ENCODE measurements at regions not wholly inside any gene's neighbourhood (a gene's known extent, or its start where the extent isn't known, plus 50 kb on each side); places are given as distances from the start of the nearest gene placed in this dataset.

GRCh38 chr5:56326116-56326515 is 93.0 kb upstream of the ANKRD55 start:
- ATAC-seq (no peak), DNase-seq (no peak)
- Histone ChIP-seq H3K27ac (no peak overlapping the region), H3K27me3 (no peaks in the 10 kb centered on the region), H3K4me1 (peaks cover 0 to 41% (median 12%) of the 10 kb centered on the region in 9 donors), H3K36me3 (no peaks in the 10 kb centered on the region), H3K9me3 (no peaks in the 10 kb centered on the region), H3K4me3 (no peak overlapping the region)
- intact Hi-C loops (cut with DNase I) = loop anchor here in 1 of 10 donors (5.0 kb wide), 1 partner anchor 39 kb away; no protein-coding TSS in a partner anchor
- TF ChIP-seq, protein P1, sequence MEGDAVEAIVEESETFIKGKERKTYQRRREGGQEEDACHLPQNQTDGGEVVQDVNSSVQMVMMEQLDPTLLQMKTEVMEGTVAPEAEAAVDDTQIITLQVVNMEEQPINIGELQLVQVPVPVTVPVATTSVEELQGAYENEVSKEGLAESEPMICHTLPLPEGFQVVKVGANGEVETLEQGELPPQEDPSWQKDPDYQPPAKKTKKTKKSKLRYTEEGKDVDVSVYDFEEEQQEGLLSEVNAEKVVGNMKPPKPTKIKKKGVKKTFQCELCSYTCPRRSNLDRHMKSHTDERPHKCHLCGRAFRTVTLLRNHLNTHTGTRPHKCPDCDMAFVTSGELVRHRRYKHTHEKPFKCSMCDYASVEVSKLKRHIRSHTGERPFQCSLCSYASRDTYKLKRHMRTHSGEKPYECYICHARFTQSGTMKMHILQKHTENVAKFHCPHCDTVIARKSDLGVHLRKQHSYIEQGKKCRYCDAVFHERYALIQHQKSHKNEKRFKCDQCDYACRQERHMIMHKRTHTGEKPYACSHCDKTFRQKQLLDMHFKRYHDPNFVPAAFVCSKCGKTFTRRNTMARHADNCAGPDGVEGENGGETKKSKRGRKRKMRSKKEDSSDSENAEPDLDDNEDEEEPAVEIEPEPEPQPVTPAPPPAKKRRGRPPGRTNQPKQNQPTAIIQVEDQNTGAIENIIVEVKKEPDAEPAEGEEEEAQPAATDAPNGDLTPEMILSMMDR (IDR thresholded peaks at IDR 0.05) = no peak

- Histone ChIP-seq H3K4me3 (no peak overlapping the region), H3K9me3 (no peaks in the 10 kb centered on the region), H3K27me3 (no peaks in the 10 kb centered on the region), H3K27ac (no peak overlapping the region), H3K36me3 (no peaks in the 10 kb centered on the region), H3K4me1 (peaks cover 0 to 36% (median 7%) of the 10 kb centered on the region in 9 donors)
- ATAC-seq (no peak), DNase-seq (no peak)
- intact Hi-C loops (cut with DNase I) = loop anchor here in 1 of 10 donors (5.0 kb wide), 1 partner anchor 38 kb away; no protein-coding TSS in a partner anchor
- 92 to 93% methylated on average over 2 of the region's 2 CpGs for WGBS, 2 donors
- TF ChIP-seq, protein P1 (IDR thresholded peaks at IDR 0.05) = no peak
Measured at GRCh38 chr5:56325039-56325438, 91.9 kb upstream of the ANKRD55 start.

DNA sequence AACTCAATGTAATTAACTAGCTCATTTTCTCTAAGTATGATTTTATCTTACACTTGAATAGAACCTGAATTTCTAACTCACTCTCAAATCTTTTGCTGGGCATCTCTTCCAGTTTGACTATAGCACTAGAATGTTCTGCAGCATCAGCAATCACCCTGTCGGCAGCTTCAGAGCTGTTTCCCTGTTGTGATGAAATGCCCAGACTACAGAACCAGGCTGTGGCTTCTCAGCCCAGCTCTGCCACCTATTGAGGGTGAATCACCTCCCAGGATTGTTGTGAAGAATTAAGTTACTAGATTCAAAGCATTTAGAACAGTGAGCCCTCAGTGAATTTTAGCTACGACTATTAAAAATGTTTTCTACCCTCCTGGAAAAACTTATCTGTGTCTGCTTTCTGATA is 90.4 kb upstream of the ANKRD55 start:
- Histone ChIP-seq H3K27ac (no peak overlapping the region), H3K27me3 (no peaks in the 10 kb centered on the region), H3K9me3 (no peaks in the 10 kb centered on the region), H3K4me3 (no peak overlapping the region), H3K4me1 (peaks cover 0 to 31% (median 10%) of the 10 kb centered on the region in 9 donors), H3K36me3 (no peaks in the 10 kb centered on the region)
- WGBS, 2 donors = 64 to 68% methylated on average over 2 of the region's 2 CpGs
- no peak for DNase-seq
- intact Hi-C loops (cut with DNase I) = no loop called here
- TF ChIP-seq, protein P1 (IDR thresholded peaks at IDR 0.05) = peak in 3 of 9 donors; percentile 9 to 19 (median 10)
- ATAC-seq = no peak

- Histone ChIP-seq H3K27me3 (no peaks in the 10 kb centered on the region), H3K4me3 (no peak overlapping the region), H3K4me1 (peaks cover 0 to 24% (median 7%) of the 10 kb centered on the region in 9 donors), H3K36me3 (no peaks in the 10 kb centered on the region), H3K9me3 (no peaks in the 10 kb centered on the region), H3K27ac (no peak overlapping the region)
- ATAC-seq (no peak), DNase-seq (no peak)
- intact Hi-C loops (cut with DNase I) = no loop called here
- TF ChIP-seq, protein P1 (IDR thresholded peaks at IDR 0.05) = no peak
- 88 to 92% methylated on average over 10 of the region's 10 CpGs for WGBS, 2 donors
Measured at GRCh38 chr5:56322592-56322991, 89.5 kb upstream of the ANKRD55 start.

Measured in heart right ventricle (tissue), 16 donors.